HT1080 (cell line): ENCODE measurements at regions not wholly inside any gene's neighbourhood (a gene's known extent, or its start where the extent isn't known, plus 50 kb on each side); places are given as distances from the start of the nearest gene placed in this dataset.

Source experiments
- DNase-seq: peaks from one replicate; pipeline ENCODE4 v3.0.0-alpha.2; 2015; ENCODE audit warnings: low read depth

GRCh38 chr2:5986801-5987787, 294.9 kb downstream of the SOX11 start:
- DNase-seq, result no peak

- no peak for DNase-seq
Measured at GRCh38 chr2:5988120-5988519, 295.9 kb downstream of the SOX11 start.

- no peak for DNase-seq
Measured at GRCh38 chr2:5990086-5990485, 297.9 kb downstream of the SOX11 start.

- DNase-seq, result no peak
Measured at GRCh38 chr2:5991305-5991968, 299.3 kb downstream of the SOX11 start.

GRCh38 chr2:5995832-5996231, 303.6 kb downstream of the SOX11 start:
- no peak for DNase-seq

- no peak for DNase-seq
Measured at GRCh38 chr2:6008186-6008585, 316.0 kb downstream of the SOX11 start.

GRCh38 chr2:6008726-6009125, 316.5 kb downstream of the SOX11 start:
- no peak for DNase-seq

GRCh38 chr2:6010163-6010562, 318.0 kb downstream of the SOX11 start:
- DNase-seq, result no peak

GRCh38 chr2:6011921-6012320, 319.7 kb downstream of the SOX11 start:
- no peak for DNase-seq

- no peak for DNase-seq
Measured at GRCh38 chr2:6017736-6018286, 325.6 kb downstream of the SOX11 start.

- DNase-seq, result no peak
Measured at GRCh38 chr2:6024229-6024628, 332.0 kb downstream of the SOX11 start.

- DNase-seq, result no peak
Measured at GRCh38 chr2:6024784-6025183, 332.6 kb downstream of the SOX11 start.

GRCh38 chr2:6025391-6025790, 333.2 kb downstream of the SOX11 start:
- no peak for DNase-seq

- no peak for DNase-seq
Measured at GRCh38 chr2:6027066-6027465, 334.9 kb downstream of the SOX11 start.

GRCh38 chr2:6031200-6031867, 339.1 kb downstream of the SOX11 start:
- DNase-seq, result no peak

- DNase-seq, result no peak
Measured at GRCh38 chr2:6036211-6036610, 344.0 kb downstream of the SOX11 start.

- DNase-seq, result no peak
Measured at GRCh38 chr2:6043238-6043637, 351.1 kb downstream of the SOX11 start.

GRCh38 chr2:6052649-6053048, 360.5 kb downstream of the SOX11 start:
- DNase-seq, result no peak

- no peak for DNase-seq
Measured at GRCh38 chr2:6053743-6054142, 361.6 kb downstream of the SOX11 start.

- DNase-seq, result no peak
Measured at GRCh38 chr2:6054161-6054671, 362.0 kb downstream of the SOX11 start.

- DNase-seq, result no peak
Measured at GRCh38 chr2:6060992-6061663, 368.9 kb downstream of the SOX11 start.
